Effector memory CD4-positive, alpha-beta T cell (primary cell): ENCODE measurements at regions not wholly inside any gene's neighbourhood (a gene's known extent, or its start where the extent isn't known, plus 50 kb on each side); places are given as distances from the start of the nearest gene placed in this dataset.
"Not testable (repeated sequence)": the region's sequence is repeated elsewhere in the genome, so short reads cannot be mapped to it uniquely, and the experiment has no call there.

Experiments used
- DNase-seq, 3 donors: peaks; one replicate each; pipeline ENCODE4 v3.0.0-alpha.2; 2020
- H3K27ac ChIP-seq: 2 replicates; pipeline ENCODE4 v1.7.0; 2013; ENCODE audit warnings: mild to moderate bottlenecking, low read length, moderate library complexity; ENCODE audit not compliant: insufficient read depth, poor library complexity, severe bottlenecking
- H3K27me3 ChIP-seq: replicated peaks from 2 replicates; pipeline ENCODE4 v1.7.0; 2013; ENCODE audit warnings: mild to moderate bottlenecking, low read length; ENCODE audit not compliant: insufficient read depth, control insufficient read depth, poor library complexity, severe bottlenecking
- H3K36me3 ChIP-seq: 2 replicates; pipeline ENCODE4 v1.7.0; 2013; ENCODE audit warnings: mild to moderate bottlenecking, low read length, moderate library complexity; ENCODE audit not compliant: control insufficient read depth, insufficient read depth
- H3K4me1 ChIP-seq: 2 replicates; pipeline ENCODE4 v1.7.0; 2013; ENCODE audit warnings: low read length, mild to moderate bottlenecking; ENCODE audit not compliant: control insufficient read depth, insufficient read depth, poor library complexity, severe bottlenecking
- H3K4me3 ChIP-seq: 2 replicates; pipeline ENCODE4 v1.7.0; 2013; ENCODE audit warnings: low read length, low read depth, mild to moderate bottlenecking; ENCODE audit not compliant: insufficient read depth, poor library complexity, severe bottlenecking
- H3K9me3 ChIP-seq: 2 replicates; pipeline ENCODE4 v1.7.0; 2013; ENCODE audit warnings: mild to moderate bottlenecking, low read length, moderate library complexity; ENCODE audit not compliant: control insufficient read depth

- DNase-seq: no peak
- Histone ChIP-seq H3K36me3 (no peaks in the 10 kb centered on the region), H3K27ac (no peak overlapping the region), H3K4me1 (peaks cover 2% of the 10 kb centered on the region), H3K9me3 (no peaks in the 10 kb centered on the region), H3K27me3 (peaks cover 6% of the 10 kb centered on the region), H3K4me3 (no peak overlapping the region)
Observed at GRCh38 chr6:165844801-165845364, 181.8 kb upstream of the PDE10A start.

DNA sequence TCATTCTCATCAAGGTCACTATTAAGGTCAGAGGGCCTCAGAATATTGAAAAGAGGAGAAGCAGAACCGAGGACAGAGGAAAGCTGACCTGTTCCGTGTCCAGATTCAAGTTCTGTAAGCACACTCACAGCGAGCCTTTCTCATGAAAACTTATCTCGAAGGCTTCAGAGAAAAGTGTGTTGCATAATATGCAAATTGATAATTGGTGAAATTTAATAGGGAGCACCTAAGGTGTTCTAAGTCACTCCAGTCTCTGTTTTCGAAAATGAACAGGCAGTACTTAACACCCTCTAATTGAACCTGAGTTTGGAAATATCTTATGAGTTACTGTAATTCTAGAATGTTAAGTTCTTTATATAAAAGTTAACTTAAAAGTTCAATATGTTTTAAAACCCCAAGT is 181.2 kb upstream of the PDE10A start:
- DNase-seq: no peak
- Histone ChIP-seq H3K27me3 (peaks cover 6% of the 10 kb centered on the region), H3K9me3 (no peaks in the 10 kb centered on the region), H3K4me3 (no peak overlapping the region), H3K36me3 (no peaks in the 10 kb centered on the region), H3K27ac (no peak overlapping the region), H3K4me1 (no peaks in the 10 kb centered on the region)

DNA sequence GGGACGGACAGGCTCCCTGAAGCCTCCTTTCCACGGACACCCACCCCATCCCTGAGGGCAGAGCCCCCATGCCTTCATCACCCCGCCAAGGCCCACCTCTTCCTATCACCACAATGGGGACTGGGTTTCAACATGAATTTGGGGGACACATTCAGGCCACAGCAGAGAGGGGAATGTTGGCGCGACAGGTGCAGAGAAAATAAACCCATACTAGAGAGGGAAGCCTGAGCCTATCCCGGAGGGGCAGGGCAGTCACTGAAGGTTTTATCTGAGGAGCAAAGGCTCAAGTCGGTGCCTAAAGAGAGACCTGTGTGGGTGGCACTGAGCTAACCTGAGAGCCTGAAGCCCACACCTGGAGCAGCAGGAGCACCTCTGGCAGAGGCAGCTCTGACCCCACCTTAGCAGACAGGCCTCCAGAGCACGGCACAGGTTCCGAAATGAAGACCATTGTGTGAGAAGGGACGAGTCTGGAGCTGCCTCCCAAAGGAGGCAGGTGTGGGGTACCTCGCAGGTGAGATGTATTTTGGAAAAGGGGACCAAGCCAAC is 180.6 kb upstream of the PDE10A start:
- H3K27ac ChIP-seq: no peak overlapping the region
- no peaks in the 10 kb centered on the region for H3K4me1 ChIP-seq
- H3K4me3 ChIP-seq: no peak overlapping the region
- H3K27me3 ChIP-seq: peaks cover 6% of the 10 kb centered on the region
- no peaks in the 10 kb centered on the region for H3K36me3 ChIP-seq
- DNase-seq: no peak
- H3K9me3 ChIP-seq: no peaks in the 10 kb centered on the region

DNA sequence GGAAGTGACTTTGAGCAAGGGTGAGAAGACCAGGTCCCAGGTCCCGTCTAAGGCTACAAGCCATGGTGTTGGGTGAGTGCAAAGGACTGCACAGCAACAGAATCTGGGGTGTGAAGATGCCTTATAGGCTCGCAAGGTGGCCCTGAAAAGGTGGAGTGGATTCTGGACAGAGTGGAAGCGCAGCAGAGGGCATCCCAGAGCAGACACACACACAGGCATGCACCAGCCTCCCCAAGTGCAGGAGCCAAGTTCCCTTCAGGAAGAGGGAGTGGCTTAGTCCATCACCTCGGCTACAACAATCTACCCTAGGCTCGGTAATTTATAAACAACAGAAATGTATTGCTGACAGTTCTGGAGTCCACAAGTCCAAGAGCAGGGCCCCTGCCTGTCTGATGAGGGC is 180.1 kb upstream of the PDE10A start:
- Histone ChIP-seq H3K27me3 (peaks cover 1% of the 10 kb centered on the region), H3K9me3 (no peaks in the 10 kb centered on the region)

GRCh38 chr6:165842281-165842936 is 179.4 kb upstream of the PDE10A start:
- Histone ChIP-seq H3K36me3 (no peaks in the 10 kb centered on the region), H3K9me3 (no peaks in the 10 kb centered on the region), H3K27me3 (no peaks in the 10 kb centered on the region), H3K4me1 (no peaks in the 10 kb centered on the region), H3K4me3 (no peak overlapping the region), H3K27ac (no peak overlapping the region)
- DNase-seq: no peak

More for the DNA sequence above, 180.1 kb upstream of the PDE10A start:
- Histone ChIP-seq H3K4me3 (no peak overlapping the region), H3K36me3 (no peaks in the 10 kb centered on the region), H3K4me1 (no peaks in the 10 kb centered on the region), H3K27ac (no peak overlapping the region)
- DNase-seq: no peak

- Histone ChIP-seq H3K27me3 (no peaks in the 10 kb centered on the region), H3K4me3 (no peak overlapping the region), H3K9me3 (no peaks in the 10 kb centered on the region), H3K36me3 (no peaks in the 10 kb centered on the region), H3K4me1 (no peaks in the 10 kb centered on the region), H3K27ac (no peak overlapping the region)
- no peak for DNase-seq
Observed at GRCh38 chr6:165841153-165841558, 178.1 kb upstream of the PDE10A start.

- Histone ChIP-seq H3K27me3 (no peaks in the 10 kb centered on the region), H3K27ac (no peak overlapping the region)
Observed at GRCh38 chr6:165837948-165838745, 175.1 kb upstream of the PDE10A start.

GRCh38 chr6:165836648-165837047 is 173.6 kb upstream of the PDE10A start:
- H3K9me3 ChIP-seq, H3K4me1 ChIP-seq: not testable (repeated sequence)

More at GRCh38 chr6:165837948-165838745, 175.1 kb upstream of the PDE10A start:
- Histone ChIP-seq H3K4me1 (no peaks in the 10 kb centered on the region), H3K4me3 (no peak overlapping the region), H3K36me3 (no peaks in the 10 kb centered on the region), H3K9me3 (no peaks in the 10 kb centered on the region)
- no peak for DNase-seq

GRCh38 chr6:165835410-165835851 is 172.4 kb upstream of the PDE10A start:
- Histone ChIP-seq H3K4me3 (no peak overlapping the region), H3K4me1 (no peaks in the 10 kb centered on the region), H3K9me3 (no peaks in the 10 kb centered on the region), H3K36me3 (no peaks in the 10 kb centered on the region), H3K27ac (no peak overlapping the region), H3K27me3 (no peaks in the 10 kb centered on the region)
- DNase-seq: no peak

More at GRCh38 chr6:165836648-165837047, 173.6 kb upstream of the PDE10A start:
- H3K4me3 ChIP-seq, H3K27me3 ChIP-seq, DNase-seq, H3K36me3 ChIP-seq, H3K27ac ChIP-seq: not testable (repeated sequence)
